ENCODE measurements at regions not wholly inside any gene's neighbourhood (a gene's known extent, or its start where the extent isn't known, plus 50 kb on each side); places are given as distances from the start of the nearest gene placed in this dataset.

DNA sequence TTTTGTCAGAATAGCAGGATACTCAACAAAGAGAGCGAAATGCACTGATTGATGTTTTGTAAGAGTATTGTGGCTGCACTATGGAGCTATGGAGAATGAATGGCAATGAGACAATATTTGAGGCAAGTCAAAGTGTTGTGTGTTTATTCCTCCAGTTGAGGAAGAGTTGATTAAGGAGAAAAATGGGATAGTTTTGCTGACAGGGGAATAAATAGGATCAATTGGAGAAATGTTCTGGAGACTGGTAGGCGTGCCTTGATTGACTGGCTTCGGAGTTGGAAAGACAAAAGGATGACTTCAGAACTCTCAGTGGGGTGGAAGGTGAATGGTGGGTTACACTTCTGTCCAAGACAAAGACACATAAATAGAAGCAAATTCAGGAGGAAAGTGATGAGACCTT, 1254.9 kb upstream of the TMEM132C start:
- TF ChIP-seq, protein P1, sequence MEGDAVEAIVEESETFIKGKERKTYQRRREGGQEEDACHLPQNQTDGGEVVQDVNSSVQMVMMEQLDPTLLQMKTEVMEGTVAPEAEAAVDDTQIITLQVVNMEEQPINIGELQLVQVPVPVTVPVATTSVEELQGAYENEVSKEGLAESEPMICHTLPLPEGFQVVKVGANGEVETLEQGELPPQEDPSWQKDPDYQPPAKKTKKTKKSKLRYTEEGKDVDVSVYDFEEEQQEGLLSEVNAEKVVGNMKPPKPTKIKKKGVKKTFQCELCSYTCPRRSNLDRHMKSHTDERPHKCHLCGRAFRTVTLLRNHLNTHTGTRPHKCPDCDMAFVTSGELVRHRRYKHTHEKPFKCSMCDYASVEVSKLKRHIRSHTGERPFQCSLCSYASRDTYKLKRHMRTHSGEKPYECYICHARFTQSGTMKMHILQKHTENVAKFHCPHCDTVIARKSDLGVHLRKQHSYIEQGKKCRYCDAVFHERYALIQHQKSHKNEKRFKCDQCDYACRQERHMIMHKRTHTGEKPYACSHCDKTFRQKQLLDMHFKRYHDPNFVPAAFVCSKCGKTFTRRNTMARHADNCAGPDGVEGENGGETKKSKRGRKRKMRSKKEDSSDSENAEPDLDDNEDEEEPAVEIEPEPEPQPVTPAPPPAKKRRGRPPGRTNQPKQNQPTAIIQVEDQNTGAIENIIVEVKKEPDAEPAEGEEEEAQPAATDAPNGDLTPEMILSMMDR (IDR thresholded peaks at IDR 0.05): no peak
- TF ChIP-seq POLR2A (IDR thresholded peaks at IDR 0.05): no peak
- no peaks in the 10 kb centered on the region for H3K9me3 ChIP-seq (replicated peaks in 1 of 3)
- H3K27me3 ChIP-seq: no peaks in the 10 kb centered on the region
- H3K4me1 ChIP-seq (replicated peaks in 1 of 2): no peaks in the 10 kb centered on the region
- no peaks in the 10 kb centered on the region for H3K36me3 ChIP-seq (replicated peaks in 1 of 2)
- intact Hi-C loops (cut with DNase I): no loop called here
- no peak for DNase-seq
- 89 to 95% (median 90%) methylated on average over 3 of the region's 3 CpGs for WGBS, 4 donors
- H3K27ac ChIP-seq: no peak overlapping the region
- no peak overlapping the region for H3K4me3 ChIP-seq

DNA sequence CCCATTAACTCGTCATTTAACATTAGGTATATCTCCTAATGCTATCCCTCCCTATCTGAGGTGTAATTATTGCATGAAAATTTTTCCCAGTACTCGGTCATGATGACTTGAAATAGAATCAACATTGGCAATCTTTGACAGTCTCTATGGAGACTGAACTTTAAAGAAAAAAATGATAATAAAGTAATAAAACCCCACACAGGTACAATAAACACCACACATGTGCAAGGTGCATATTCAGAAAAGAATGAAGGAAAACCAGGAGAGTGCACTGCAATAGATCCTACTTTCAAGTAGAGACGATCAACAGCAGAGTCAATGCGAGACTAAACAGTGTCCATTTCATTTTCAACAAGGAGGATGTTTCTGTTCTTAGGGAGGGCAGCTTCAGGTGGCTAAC, 1253.8 kb upstream of the TMEM132C start:
- Histone ChIP-seq H3K36me3 (replicated peaks in 1 of 2) (no peaks in the 10 kb centered on the region), H3K4me3 (no peak overlapping the region), H3K4me1 (replicated peaks in 1 of 2) (no peaks in the 10 kb centered on the region), H3K9me3 (replicated peaks in 1 of 3) (no peaks in the 10 kb centered on the region), H3K27ac (no peak overlapping the region), H3K27me3 (no peaks in the 10 kb centered on the region)
- WGBS, 4 donors: 71 to 82% (median 77%) methylated on average over 4 of the region's 4 CpGs
- intact Hi-C loops (cut with DNase I): no loop called here
- TF ChIP-seq, protein P1 (IDR thresholded peaks at IDR 0.05): no peak
- TF ChIP-seq POLR2A (IDR thresholded peaks at IDR 0.05): no peak
- no peak for DNase-seq

DNA sequence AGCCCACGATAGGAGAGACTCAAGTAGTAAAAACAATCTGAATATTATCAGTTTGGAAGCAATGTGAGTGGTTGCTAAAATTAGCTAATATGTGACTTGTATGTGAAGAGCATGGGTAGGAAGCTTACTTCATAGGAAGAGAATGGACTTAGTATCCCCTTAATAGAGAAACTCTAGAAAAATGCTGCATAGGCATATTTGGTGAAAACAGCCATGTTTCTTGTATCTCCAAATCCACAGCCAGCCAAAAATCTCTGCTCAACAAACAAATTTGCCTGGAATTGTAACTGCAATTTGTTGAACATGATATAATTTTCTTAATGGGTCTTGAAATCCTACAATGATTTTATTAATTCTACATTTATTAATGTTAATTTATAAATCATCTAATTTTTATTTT, 1252.9 kb upstream of the TMEM132C start:
- Histone ChIP-seq H3K4me3 (no peak overlapping the region), H3K4me1 (replicated peaks in 1 of 2) (no peaks in the 10 kb centered on the region), H3K36me3 (replicated peaks in 1 of 2) (no peaks in the 10 kb centered on the region), H3K9me3 (replicated peaks in 1 of 3) (no peaks in the 10 kb centered on the region), H3K27me3 (no peaks in the 10 kb centered on the region), H3K27ac (no peak overlapping the region)
- intact Hi-C loops (cut with DNase I): no loop called here
- DNase-seq: no peak
- no peak for TF ChIP-seq POLR2A (IDR thresholded peaks at IDR 0.05)
- TF ChIP-seq, protein P1 (IDR thresholded peaks at IDR 0.05): no peak
- WGBS, 4 donors: 35 to 54% (median 43%) methylated on average over 1 of the region's 1 CpG

DNA sequence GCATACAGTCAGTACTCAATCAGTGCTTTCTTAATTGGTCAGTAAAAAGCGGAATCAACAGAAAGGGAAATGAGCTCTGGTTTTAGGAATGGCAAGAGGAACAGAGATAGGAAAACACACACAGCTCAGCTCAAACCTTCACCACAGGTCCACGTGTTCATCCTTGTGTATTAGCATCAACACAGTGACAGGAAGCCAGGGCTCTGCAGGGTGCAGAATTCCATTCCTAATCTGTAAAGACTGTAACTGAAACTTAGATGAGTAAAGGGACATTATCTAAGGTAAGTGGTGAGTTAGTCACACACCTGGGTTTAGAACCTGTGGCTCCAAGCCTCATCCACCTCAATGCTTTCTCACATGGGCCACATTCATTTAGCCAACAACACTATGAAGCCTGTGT, 1242.2 kb upstream of the TMEM132C start:
- Histone ChIP-seq H3K27me3 (peaks cover 4% of the 10 kb centered on the region), H3K36me3 (replicated peaks in 1 of 2) (no peaks in the 10 kb centered on the region), H3K4me3 (no peak overlapping the region), H3K27ac (no peak overlapping the region), H3K4me1 (replicated peaks in 1 of 2) (no peaks in the 10 kb centered on the region), H3K9me3 (replicated peaks in 1 of 3) (no peaks in the 10 kb centered on the region)
- intact Hi-C loops (cut with DNase I): no loop called here
- TF ChIP-seq, protein P1 (IDR thresholded peaks at IDR 0.05): no peak
- no peak for TF ChIP-seq POLR2A (IDR thresholded peaks at IDR 0.05)
- WGBS, 4 donors: 67 to 70% (median 68%) methylated on average over 2 of the region's 2 CpGs
- no peak for DNase-seq

Data from adrenal gland (tissue), 9 donors.